ENCODE measurements at regions not wholly inside any gene's neighbourhood (a gene's known extent, or its start where the extent isn't known, plus 50 kb on each side); places are given as distances from the start of the nearest gene placed in this dataset.
A peak's percentile ranks its signal among the peaks of the same experiment; 100 is the strongest.
"Not testable (repeated sequence)": the region's sequence is repeated elsewhere in the genome, so short reads cannot be mapped to it uniquely, and the experiment has no call there.

GRCh38 chr20:1748777-1749176, 91.2 kb upstream of the SIRPG start:
- DNase-seq (ENCODE audit: low read depth): no peak
- no peak overlapping the region for H3K4me3 ChIP-seq (ENCODE audit: low read depth, low read length)
- TF ChIP-seq CTCF (conservative IDR thresholded peaks at IDR 0.05; ENCODE audit: low read depth, low read length): no peak

GRCh38 chr20:1747953-1748577, 90.5 kb upstream of the SIRPG start:
- no peak overlapping the region for H3K4me3 ChIP-seq (ENCODE audit: low read depth, low read length)
- no peak for DNase-seq (ENCODE audit: low read depth)
- no peak for TF ChIP-seq CTCF (conservative IDR thresholded peaks at IDR 0.05; ENCODE audit: low read depth, low read length)

GRCh38 chr20:1742049-1742434, 84.5 kb upstream of the SIRPG start:
- H3K4me3 ChIP-seq (ENCODE audit: low read depth, low read length); DNase-seq (ENCODE audit: low read depth): not testable (repeated sequence)

GRCh38 chr20:1741309-1742048, 83.9 kb upstream of the SIRPG start:
- DNase-seq (ENCODE audit: low read depth): no peak
- TF ChIP-seq CTCF (conservative IDR thresholded peaks at IDR 0.05; ENCODE audit: low read depth, low read length): no peak
- H3K4me3 ChIP-seq (ENCODE audit: low read depth, low read length): no peak overlapping the region

GRCh38 chr20:1737134-1737533, 79.6 kb upstream of the SIRPG start:
- no peak for TF ChIP-seq CTCF (conservative IDR thresholded peaks at IDR 0.05; ENCODE audit: low read depth, low read length)
- H3K4me3 ChIP-seq (ENCODE audit: low read depth, low read length): no peak overlapping the region
- DNase-seq (ENCODE audit: low read depth): no peak

- no peak for TF ChIP-seq CTCF (conservative IDR thresholded peaks at IDR 0.05; ENCODE audit: low read depth, low read length)
- no peak overlapping the region for H3K4me3 ChIP-seq (ENCODE audit: low read depth, low read length)
- DNase-seq (ENCODE audit: low read depth): no peak
Measured at GRCh38 chr20:1735417-1736089, 78.0 kb upstream of the SIRPG start.

GRCh38 chr20:1734269-1734858, 76.8 kb upstream of the SIRPG start:
- DNase-seq (ENCODE audit: low read depth): peak; percentile 14
- no peak overlapping the region for H3K4me3 ChIP-seq (ENCODE audit: low read depth, low read length)
- no peak for TF ChIP-seq CTCF (conservative IDR thresholded peaks at IDR 0.05; ENCODE audit: low read depth, low read length)

GRCh38 chr20:1731828-1732375, 74.3 kb upstream of the SIRPG start:
- DNase-seq (ENCODE audit: low read depth); H3K4me3 ChIP-seq (ENCODE audit: low read depth, low read length): not testable (repeated sequence)

- H3K4me3 ChIP-seq (ENCODE audit: low read depth, low read length); DNase-seq (ENCODE audit: low read depth): not testable (repeated sequence)
Measured at GRCh38 chr20:1730981-1731711, 73.6 kb upstream of the SIRPG start.

GRCh38 chr20:1727303-1727702, 69.7 kb upstream of the SIRPG start:
- not testable (repeated sequence) for H3K4me3 ChIP-seq (ENCODE audit: low read depth, low read length); DNase-seq (ENCODE audit: low read depth)
